HG02571 (cell line): ENCODE measurements at regions not wholly inside any gene's neighbourhood (a gene's known extent, or its start where the extent isn't known, plus 50 kb on each side); places are given as distances from the start of the nearest gene placed in this dataset.

ENCODE experiments used
- ATAC-seq: cut with Tn5 transposase; IDR thresholded peaks from one replicate; pipeline ENCODE4 v1.9.1; 2021; ENCODE audit warnings: mild to moderate bottlenecking, moderate library complexity; ENCODE audit not compliant: unreplicated experiment

DNA sequence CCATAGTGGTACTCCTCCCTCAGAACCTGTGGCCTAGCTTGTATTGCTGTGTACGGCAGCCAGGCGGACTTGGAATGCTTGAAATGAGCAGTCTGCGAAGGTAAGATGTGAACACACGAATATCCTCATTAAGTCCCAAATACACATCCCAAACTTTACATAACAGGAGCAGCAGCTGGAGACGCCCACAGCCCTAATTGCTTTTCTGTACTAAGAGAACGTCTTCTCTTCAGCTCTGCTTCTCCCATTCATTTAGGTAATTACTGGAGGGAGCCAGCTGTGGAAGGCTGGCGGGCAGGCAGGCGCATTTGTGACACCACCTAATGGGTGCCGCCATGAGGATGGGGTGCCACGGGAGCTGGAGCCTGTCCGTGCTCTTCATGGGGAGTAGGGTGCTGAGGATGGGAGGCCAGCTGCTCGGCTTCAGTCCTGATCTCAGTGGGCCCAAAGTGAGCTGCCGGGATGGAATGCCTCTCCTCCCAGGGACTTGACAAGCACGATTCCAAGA lies 66.6 kb upstream of the POU3F1 start:
- no peak for ATAC-seq

DNA sequence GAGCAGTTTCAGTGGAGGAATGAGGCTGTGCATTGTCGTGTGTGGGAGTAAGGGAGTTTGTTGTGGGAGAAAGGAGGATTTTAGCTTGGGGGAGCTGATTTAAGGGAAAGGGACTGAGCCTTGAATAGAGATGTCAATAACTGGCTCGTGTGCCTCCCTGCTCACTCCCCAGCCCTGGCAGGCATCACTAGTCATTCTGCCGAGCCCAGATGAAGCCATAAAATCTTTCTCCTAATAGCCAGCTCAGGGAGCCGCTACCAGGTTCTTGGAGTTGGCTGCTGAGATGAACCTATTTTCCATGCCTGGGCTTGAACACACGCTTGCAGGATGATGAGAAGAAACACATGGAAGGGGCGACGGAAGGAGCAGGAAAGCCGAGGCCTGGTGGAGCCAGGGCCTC lies 65.0 kb upstream of the POU3F1 start:
- ATAC-seq = no peak

DNA sequence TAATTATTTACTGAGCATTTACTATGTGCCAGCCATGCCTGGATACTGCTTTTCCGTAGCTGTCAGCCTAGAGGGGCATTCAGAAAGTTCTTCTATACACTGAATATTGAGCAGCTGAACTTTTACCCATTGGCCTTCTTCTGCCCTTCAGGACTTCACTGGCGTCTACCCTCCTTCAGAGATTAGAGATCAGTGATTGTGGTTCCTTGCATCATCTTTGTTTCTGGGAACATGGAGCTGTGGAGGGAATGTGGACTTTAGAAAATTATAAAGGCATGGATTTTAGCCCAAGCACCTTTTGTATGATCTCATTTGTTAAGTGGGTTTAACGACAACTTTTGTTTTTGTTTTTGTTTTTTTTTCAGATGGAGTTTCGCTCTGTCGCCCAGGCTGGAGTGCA lies 58.7 kb upstream of the POU3F1 start:
- no peak for ATAC-seq

DNA sequence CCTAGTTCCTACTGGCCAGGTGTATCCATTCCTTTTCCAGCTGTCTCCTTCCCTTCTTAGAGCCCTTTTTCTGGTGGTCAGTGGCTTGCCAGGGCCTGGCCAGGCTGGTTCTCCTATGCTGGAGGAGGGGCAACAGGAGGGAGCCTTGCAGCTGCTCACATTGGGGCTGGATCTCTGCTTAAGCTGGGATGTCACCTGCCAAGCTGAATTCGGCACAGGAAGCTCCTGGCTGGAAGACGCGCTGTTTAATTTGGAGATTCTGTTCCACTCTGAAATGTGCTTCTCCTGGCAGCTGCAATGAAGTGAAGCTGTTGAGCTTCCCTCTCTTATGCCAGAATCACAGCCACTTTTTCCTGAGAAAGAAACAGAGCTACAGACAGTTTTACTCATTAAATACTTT lies 56.0 kb upstream of the POU3F1 start:
- ATAC-seq = no peak

DNA sequence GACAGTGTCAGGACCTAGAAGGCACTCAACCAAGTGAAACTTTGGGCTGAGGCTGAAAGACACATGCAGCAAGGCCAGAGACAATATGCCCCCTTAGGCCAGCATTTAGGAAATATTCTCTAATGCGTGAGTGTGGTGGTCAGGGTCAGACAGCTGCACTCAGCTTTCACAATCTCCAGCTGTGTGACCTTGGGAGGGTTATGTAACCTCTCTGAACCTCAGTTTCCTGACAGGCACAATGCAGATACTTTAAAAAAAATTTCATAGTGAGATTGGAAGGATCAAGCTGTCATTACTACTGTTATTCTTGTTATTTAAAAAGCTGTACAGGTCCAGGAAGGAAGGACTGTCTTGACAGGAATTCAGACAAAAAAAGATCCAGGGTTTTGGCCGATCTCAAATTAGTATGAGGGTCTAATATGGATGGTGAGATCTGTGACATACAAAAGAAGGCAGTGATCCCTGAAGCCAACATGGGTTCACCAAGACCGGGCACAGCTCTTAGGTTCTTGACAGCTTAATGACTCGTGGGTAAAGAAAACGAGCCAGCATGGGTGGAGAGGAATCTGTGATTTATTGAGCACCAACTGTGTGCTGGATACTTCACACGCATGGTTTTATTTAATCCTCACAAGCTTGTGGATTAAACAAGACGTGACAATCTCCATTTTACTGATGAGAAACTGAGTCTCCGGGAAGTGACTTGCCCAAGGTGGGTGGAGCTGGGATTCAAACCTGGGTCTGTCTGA lies 54.6 kb upstream of the POU3F1 start:
- ATAC-seq = no peak

DNA sequence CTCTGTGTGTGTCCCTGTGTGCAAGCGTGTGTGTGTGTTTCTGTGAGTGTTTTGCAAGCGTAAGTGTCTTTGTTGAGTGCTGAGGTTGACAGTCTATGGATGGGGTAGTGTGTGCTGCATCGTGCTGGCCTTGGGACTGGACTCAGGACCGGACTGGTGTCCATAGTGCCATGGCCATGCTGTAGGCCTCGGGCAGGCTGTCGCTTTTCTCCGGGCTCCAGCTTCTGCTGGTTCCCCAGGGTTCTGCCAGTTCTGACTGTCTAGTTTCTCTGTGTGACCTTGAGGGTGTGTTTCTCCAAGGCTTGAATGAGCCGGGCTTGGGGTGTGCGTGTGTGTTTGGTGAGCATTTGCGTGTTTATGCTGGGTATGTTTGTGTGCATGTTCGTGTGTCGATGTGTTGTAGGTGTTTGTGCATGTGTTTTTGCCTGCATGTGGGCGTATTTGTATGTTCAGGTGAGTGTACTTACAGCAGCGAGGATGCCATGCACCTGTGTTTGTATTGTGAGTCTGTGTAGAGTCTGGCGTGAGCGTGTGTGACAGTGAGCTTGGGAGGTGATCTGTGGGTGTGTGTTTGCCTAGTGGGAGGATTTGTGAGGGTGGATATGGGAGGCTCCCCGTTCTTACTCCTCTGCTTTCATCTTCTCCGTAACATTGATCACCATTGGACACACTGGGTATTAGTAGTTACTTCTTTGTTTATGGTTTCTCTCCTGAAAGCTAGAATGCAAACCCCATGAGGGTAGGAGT lies 51.7 kb upstream of the POU3F1 start:
- no peak for ATAC-seq

DNA sequence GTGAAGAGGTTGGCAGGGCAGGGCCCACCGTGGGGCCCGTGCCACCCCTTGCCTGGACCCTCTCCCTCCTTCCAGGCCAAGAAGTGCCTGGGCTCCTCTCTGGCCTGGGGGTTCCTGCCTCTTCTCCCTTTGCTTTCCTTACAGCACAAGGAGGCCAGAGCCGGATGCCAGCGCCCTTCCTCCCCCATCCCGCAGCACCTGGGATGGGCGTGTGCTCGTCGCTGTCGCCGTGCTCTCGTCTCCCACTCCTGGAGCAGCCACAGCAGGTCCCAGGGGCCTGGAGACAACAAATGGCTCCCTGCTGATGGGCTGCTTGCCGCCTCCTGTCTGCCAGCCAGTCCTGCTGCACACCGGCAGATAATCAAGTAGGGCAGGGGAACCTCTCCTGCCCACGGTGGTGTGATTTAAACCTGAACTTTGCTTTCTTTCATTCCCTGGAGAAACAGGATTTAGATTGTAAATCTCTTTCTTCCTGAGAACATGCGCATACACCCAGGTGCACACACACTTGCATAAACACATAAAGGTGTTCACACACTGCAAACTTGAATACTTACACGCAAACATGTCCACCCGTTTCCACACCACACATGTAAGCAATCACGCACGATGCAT lies 50.8 kb upstream of the POU3F1 start:
- ATAC-seq = no peak
